MM.1S (cell line): ENCODE measurements at regions not wholly inside any gene's neighbourhood (a gene's known extent, or its start where the extent isn't known, plus 50 kb on each side); places are given as distances from the start of the nearest gene placed in this dataset.

Experiments used
- DNase-seq: peaks from one replicate; pipeline ENCODE4 v3.0.0-alpha.2; 2015
- H2AFZ ChIP-seq: fragments of 300-600 bp; sonication (generic); 2 replicates; pipeline ENCODE4 v1.6.0; 2016; ENCODE audit warnings: antibody characterized with exemption, low read length
- H3F3A ChIP-seq: fragments of 300-600 bp; sonication (generic); 2 replicates; pipeline ENCODE4 v1.6.1; 2016; ENCODE audit warnings: mild to moderate bottlenecking, antibody characterized with exemption, low read length, moderate library complexity, mixed read lengths; ENCODE audit not compliant: insufficient read depth
- H3K27ac ChIP-seq: fragments of 300-600 bp; sonication (generic); 2 replicates; pipeline ENCODE4 v1.5.1; 2016; ENCODE audit warnings: mild to moderate bottlenecking, low read length
- H3K27me3 ChIP-seq: fragments of 300-600 bp; sonication (generic); replicated peaks from 2 replicates; pipeline ENCODE4 v1.6.0; 2016; ENCODE audit warnings: low read length; ENCODE audit not compliant: insufficient read depth
- H3K36me3 ChIP-seq: fragments of 300-600 bp; sonication (generic); replicated peaks from 2 replicates; pipeline ENCODE4 v1.6.1; 2016; ENCODE audit warnings: mild to moderate bottlenecking, low read length, mixed read lengths; ENCODE audit not compliant: insufficient read depth
- H3K4me1 ChIP-seq: fragments of 300-600 bp; sonication (generic); 2 replicates; pipeline ENCODE4 v1.6.1; 2016; ENCODE audit warnings: low read length, mixed read lengths
- H3K4me2 ChIP-seq: fragments of 300-600 bp; sonication (generic); 2 replicates; pipeline ENCODE4 v1.6.0; 2016; ENCODE audit warnings: low read depth, low read length
- H3K4me3 ChIP-seq: fragments of 300-600 bp; sonication (generic); 2 replicates; pipeline ENCODE4 v1.5.1; 2016; ENCODE audit warnings: low read length, mixed read lengths
- H3K79me2 ChIP-seq: fragments of 300-600 bp; sonication (generic); 2 replicates; pipeline ENCODE4 v1.6.1; 2016; ENCODE audit warnings: mixed run types, low read length, mixed read lengths
- H3K9ac ChIP-seq: fragments of 300-600 bp; sonication (generic); 2 replicates; pipeline ENCODE4 v1.6.1; 2016; ENCODE audit warnings: low read length, mixed read lengths
- H3K9me2 ChIP-seq: fragments of 300-600 bp; sonication (generic); replicated peaks from 2 replicates; pipeline ENCODE4 v1.6.1; 2016; ENCODE audit warnings: mild to moderate bottlenecking, low read length, mixed read lengths; ENCODE audit not compliant: insufficient read depth
- H3K9me3 ChIP-seq: fragments of 300-600 bp; sonication (generic); replicated peaks from 2 replicates; pipeline ENCODE4 v1.6.1; 2016; ENCODE audit warnings: mild to moderate bottlenecking, low read length, mixed read lengths; ENCODE audit not compliant: insufficient read depth
- H4K20me1 ChIP-seq: fragments of 300-600 bp; sonication (generic); 2 replicates; pipeline ENCODE4 v1.6.1; 2016; ENCODE audit warnings: mild to moderate bottlenecking, low read length, moderate library complexity, mixed read lengths; ENCODE audit not compliant: insufficient read depth
- CTCF ChIP-seq: fragments of 300-600 bp; sonication (generic); IDR thresholded peaks from 2 replicates; pipeline ENCODE4 v1.5.1; 2016; ENCODE audit warnings: antibody characterized with exemption, low read length, mixed read lengths
- EZH2 ChIP-seq: fragments of 300-600 bp; sonication (generic); optimal IDR thresholded peaks from 2 replicates; pipeline ENCODE3; 2017; ENCODE audit warnings: low read depth, mild to moderate bottlenecking, antibody characterized with exemption, low read length, mixed read lengths
- EZH2phosphoT487 ChIP-seq: fragments of 300-600 bp; sonication (generic); IDR thresholded peaks from 2 replicates; pipeline ENCODE4 v1.6.1; 2018; ENCODE audit warnings: antibody characterized with exemption, low read length

- no peaks in the 10 kb centered on the region for H3K27me3 ChIP-seq
- no peaks in the 10 kb centered on the region for H3F3A ChIP-seq
- no peak overlapping the region for H3K9ac ChIP-seq
- TF ChIP-seq EZH2 (no peak), EZH2phosphoT487 (no peak), CTCF (no peak)
- no peaks in the 10 kb centered on the region for H3K79me2 ChIP-seq
- no peak overlapping the region for H3K27ac ChIP-seq
- no peak for DNase-seq
- H3K36me3 ChIP-seq: no peaks in the 10 kb centered on the region
- no peak overlapping the region for H2AFZ ChIP-seq
- H3K4me1 ChIP-seq: no peaks in the 10 kb centered on the region
- no peaks in the 10 kb centered on the region for H3K9me3 ChIP-seq
- no peak overlapping the region for H3K4me2 ChIP-seq
- no peaks in the 10 kb centered on the region for H3K9me2 ChIP-seq
- H3K4me3 ChIP-seq: no peak overlapping the region
- H4K20me1 ChIP-seq: no peaks in the 10 kb centered on the region
Observed at GRCh38 chr14:38960946-38961531, 142.0 kb downstream of the SEC23A start.

GRCh38 chr14:38959021-38959420 lies 144.0 kb downstream of the SEC23A start:
- no peak for DNase-seq
- H3K4me3 ChIP-seq: no peak overlapping the region

GRCh38 chr14:38958589-38958988 lies 144.4 kb downstream of the SEC23A start:
- no peaks in the 10 kb centered on the region for H3K79me2 ChIP-seq
- H3K4me2 ChIP-seq: no peak overlapping the region
- TF ChIP-seq CTCF: no peak
- TF ChIP-seq EZH2phosphoT487: no peak
- no peak for TF ChIP-seq EZH2
- no peaks in the 10 kb centered on the region for H3K9me3 ChIP-seq
- H3F3A ChIP-seq: no peaks in the 10 kb centered on the region
- H2AFZ ChIP-seq: no peak overlapping the region
- no peaks in the 10 kb centered on the region for H3K36me3 ChIP-seq
- H3K9me2 ChIP-seq: no peaks in the 10 kb centered on the region
- no peaks in the 10 kb centered on the region for H3K27me3 ChIP-seq
- H4K20me1 ChIP-seq: no peaks in the 10 kb centered on the region
- H3K9ac ChIP-seq: no peak overlapping the region
- DNase-seq: no peak
- no peaks in the 10 kb centered on the region for H3K4me1 ChIP-seq
- H3K4me3 ChIP-seq: no peak overlapping the region
- no peak overlapping the region for H3K27ac ChIP-seq

More at GRCh38 chr14:38959021-38959420, 144.0 kb downstream of the SEC23A start:
- Histone ChIP-seq H2AFZ (no peak overlapping the region), H3K27me3 (no peaks in the 10 kb centered on the region), H3K9ac (no peak overlapping the region), H4K20me1 (no peaks in the 10 kb centered on the region), H3F3A (no peaks in the 10 kb centered on the region), H3K4me2 (no peak overlapping the region), H3K4me1 (no peaks in the 10 kb centered on the region), H3K27ac (no peak overlapping the region), H3K36me3 (no peaks in the 10 kb centered on the region), H3K79me2 (no peaks in the 10 kb centered on the region), H3K9me2 (no peaks in the 10 kb centered on the region), H3K9me3 (no peaks in the 10 kb centered on the region)
- TF ChIP-seq EZH2phosphoT487: no peak
- TF ChIP-seq CTCF: no peak
- no peak for TF ChIP-seq EZH2
